ENCODE measurements at regions not wholly inside any gene's neighbourhood (a gene's known extent, or its start where the extent isn't known, plus 50 kb on each side); places are given as distances from the start of the nearest gene placed in this dataset.
A peak's percentile ranks its signal among the peaks of the same experiment; 100 is the strongest.
"Not testable (repeated sequence)": the region's sequence is repeated elsewhere in the genome, so short reads cannot be mapped to it uniquely, and the experiment has no call there.

- H3K9me3 ChIP-seq = no peaks in the 10 kb centered on the region
- DNase-seq (ENCODE audit: extremely low spot score in 2 of 2) = no peak
- no peaks in the 10 kb centered on the region for H3K4me1 ChIP-seq
- no peak for TF ChIP-seq POLR2A (IDR thresholded peaks at IDR 0.05)
- no peak for TF ChIP-seq POLR2AphosphoS5 (IDR thresholded peaks at IDR 0.05; ENCODE audit: insufficient read depth in 1 of 2, low read depth in 1 of 2)
- no peak for TF ChIP-seq CTCF (IDR thresholded peaks at IDR 0.05)
- no peaks in the 10 kb centered on the region for H3K27me3 ChIP-seq
- intact Hi-C loops (cut with DNase I) = no loop called here
- H3K4me3 ChIP-seq = no peak overlapping the region
- H3K27ac ChIP-seq = no peak overlapping the region
- H3K36me3 ChIP-seq = no peaks in the 10 kb centered on the region
Measured at GRCh38 chr5:62212648-62213047, 93.4 kb upstream of the KIF2A start.

GRCh38 chr5:62214701-62215100, 91.3 kb upstream of the KIF2A start:
- DNase-seq (ENCODE audit: extremely low spot score in 2 of 2) = no peak
- H3K9me3 ChIP-seq = no peaks in the 10 kb centered on the region
- H3K4me3 ChIP-seq = no peak overlapping the region
- no peaks in the 10 kb centered on the region for H3K36me3 ChIP-seq
- H3K27me3 ChIP-seq = no peaks in the 10 kb centered on the region
- H3K4me1 ChIP-seq = no peaks in the 10 kb centered on the region
- TF ChIP-seq POLR2A (IDR thresholded peaks at IDR 0.05) = no peak
- intact Hi-C loops (cut with DNase I) = no loop called here
- no peak overlapping the region for H3K27ac ChIP-seq

- H3K4me1 ChIP-seq; H3K36me3 ChIP-seq; H3K4me3 ChIP-seq; intact Hi-C loops (cut with DNase I); H3K27me3 ChIP-seq; H3K9me3 ChIP-seq; DNase-seq (ENCODE audit: extremely low spot score in 2 of 2); H3K27ac ChIP-seq: not testable (repeated sequence)
Measured at GRCh38 chr5:62216603-62217002, 89.4 kb upstream of the KIF2A start.

- H3K36me3 ChIP-seq; H3K27ac ChIP-seq; H3K9me3 ChIP-seq; DNase-seq (ENCODE audit: extremely low spot score in 2 of 2); intact Hi-C loops (cut with DNase I); H3K4me1 ChIP-seq; H3K4me3 ChIP-seq; H3K27me3 ChIP-seq: not testable (repeated sequence)
Measured at GRCh38 chr5:62217095-62217494, 88.9 kb upstream of the KIF2A start.

GRCh38 chr5:62218860-62219259, 87.1 kb upstream of the KIF2A start:
- H3K27me3 ChIP-seq; intact Hi-C loops (cut with DNase I); H3K9me3 ChIP-seq; DNase-seq (ENCODE audit: extremely low spot score in 2 of 2); H3K36me3 ChIP-seq; H3K4me1 ChIP-seq; H3K4me3 ChIP-seq; H3K27ac ChIP-seq: not testable (repeated sequence)

DNA sequence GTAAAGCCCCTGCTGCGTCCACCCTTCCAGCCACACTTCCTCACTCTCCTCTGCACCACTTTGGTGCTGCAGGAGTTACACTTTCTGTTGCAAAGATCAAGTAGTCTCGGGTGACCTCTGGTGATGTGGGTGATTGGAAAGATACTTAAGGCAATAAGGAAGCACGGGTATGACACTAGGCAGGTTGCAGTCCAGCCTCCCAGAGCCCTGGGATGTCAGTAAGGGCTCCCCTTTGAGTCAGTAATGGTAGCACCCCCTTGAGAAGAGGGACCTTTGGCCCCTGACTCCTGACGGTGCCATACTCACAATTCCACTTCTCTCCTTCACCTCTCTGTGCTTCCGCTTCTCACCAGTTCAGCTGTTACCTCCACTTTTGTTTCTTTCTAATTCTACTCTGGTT, 84.1 kb upstream of the KIF2A start:
- H3K27me3 ChIP-seq; H3K36me3 ChIP-seq; intact Hi-C loops (cut with DNase I); H3K9me3 ChIP-seq; H3K4me1 ChIP-seq; H3K27ac ChIP-seq; H3K4me3 ChIP-seq; DNase-seq (ENCODE audit: extremely low spot score in 2 of 2): not testable (repeated sequence)

- H3K27me3 ChIP-seq; H3K4me1 ChIP-seq; H3K27ac ChIP-seq; H3K36me3 ChIP-seq; H3K4me3 ChIP-seq; H3K9me3 ChIP-seq; intact Hi-C loops (cut with DNase I); DNase-seq (ENCODE audit: extremely low spot score in 2 of 2): not testable (repeated sequence)
Measured at GRCh38 chr5:62222305-62222704, 83.7 kb upstream of the KIF2A start.

- not testable (repeated sequence) for DNase-seq (ENCODE audit: extremely low spot score in 2 of 2)
Measured at GRCh38 chr5:62223312-62223670, 82.7 kb upstream of the KIF2A start.

DNA sequence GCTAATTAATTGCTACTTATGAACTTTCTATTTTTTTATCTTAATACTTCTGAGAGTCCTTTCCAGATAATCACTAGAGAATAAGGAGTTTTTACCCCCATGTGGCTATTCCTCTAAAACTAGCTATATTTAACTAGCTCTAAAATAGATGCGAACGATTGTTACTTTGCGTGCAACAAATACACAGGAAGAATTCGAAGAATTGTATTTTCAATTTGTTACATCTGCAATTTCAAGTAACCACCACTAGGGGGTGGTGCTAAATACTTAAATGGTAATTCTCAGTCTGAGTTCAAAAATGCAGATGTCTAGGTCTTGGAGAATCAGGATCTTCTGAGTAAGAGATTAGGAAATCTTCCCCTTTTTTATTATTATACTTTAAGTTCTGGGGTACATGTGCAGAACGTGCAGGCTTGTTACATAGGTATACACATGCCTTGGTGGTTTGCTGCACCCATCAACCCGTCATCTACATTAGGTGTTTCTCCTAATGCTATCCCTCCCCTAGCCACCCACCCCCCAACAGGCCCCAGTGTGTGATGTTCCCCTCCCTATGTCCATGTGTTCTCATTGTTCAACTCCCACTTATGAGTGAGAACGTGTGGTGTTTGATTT, 80.9 kb upstream of the KIF2A start:
- H3K27me3 ChIP-seq; H3K9me3 ChIP-seq; DNase-seq (ENCODE audit: extremely low spot score in 2 of 2); H3K36me3 ChIP-seq; H3K4me3 ChIP-seq; H3K4me1 ChIP-seq; H3K27ac ChIP-seq; intact Hi-C loops (cut with DNase I): not testable (repeated sequence)

More at GRCh38 chr5:62223312-62223670, 82.7 kb upstream of the KIF2A start:
- H3K27ac ChIP-seq; H3K27me3 ChIP-seq; H3K36me3 ChIP-seq; H3K4me1 ChIP-seq; H3K9me3 ChIP-seq; intact Hi-C loops (cut with DNase I): not testable (repeated sequence)
- peak in 2 of 3 experiments; percentile 23 to 29 for TF ChIP-seq CTCF (IDR thresholded peaks at IDR 0.05)
- peak overlapping the region in 1 of 2 donors; percentile 22 for H3K4me3 ChIP-seq

DNA sequence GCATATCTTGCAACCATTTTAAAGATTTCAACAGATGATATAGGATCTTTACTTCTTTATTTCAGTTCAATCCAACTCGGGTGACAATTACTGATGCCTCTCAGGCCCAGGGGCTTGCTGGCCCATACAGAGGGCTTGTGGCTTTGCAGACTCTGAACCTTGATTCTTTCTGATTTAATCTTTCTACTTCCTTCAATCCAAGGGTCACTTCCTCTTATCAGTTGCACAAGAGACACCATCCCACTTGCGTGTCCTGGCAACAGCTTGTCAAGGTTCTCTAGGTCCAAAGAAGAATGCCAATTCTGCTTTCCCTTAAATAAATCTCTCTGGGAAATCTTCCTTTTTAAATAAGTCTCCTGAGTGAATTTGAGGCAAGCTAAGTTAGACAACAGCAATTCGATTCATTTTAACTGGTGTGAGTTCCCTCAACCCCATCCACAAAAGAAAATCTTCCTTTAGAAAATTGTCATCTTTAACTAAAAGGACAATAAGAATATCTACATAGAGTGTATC, 75.1 kb upstream of the KIF2A start:
- H3K27ac ChIP-seq; H3K36me3 ChIP-seq; DNase-seq (ENCODE audit: extremely low spot score in 2 of 2); H3K4me3 ChIP-seq; intact Hi-C loops (cut with DNase I); H3K27me3 ChIP-seq; H3K4me1 ChIP-seq; H3K9me3 ChIP-seq: not testable (repeated sequence)

Measured in vagina (tissue), 2 donors.